GM12864 (cell line): ENCODE measurements at regions not wholly inside any gene's neighbourhood (a gene's known extent, or its start where the extent isn't known, plus 50 kb on each side); places are given as distances from the start of the nearest gene placed in this dataset.

ENCODE experiments used
- DNase-seq: peaks from one replicate; pipeline ENCODE4 v3.0.0-alpha.2; 2011; ENCODE audit warnings: low read depth
- H3K4me3 ChIP-seq: 2 replicates; pipeline ENCODE4 v1.5.1; 2011; ENCODE audit warnings: mild to moderate bottlenecking, low read depth, low read length, control low read depth
- CTCF ChIP-seq: IDR thresholded peaks from 2 replicates; pipeline ENCODE4 v1.5.1; 2011; ENCODE audit warnings: low read depth, mild to moderate bottlenecking, moderate library complexity, low read length, control low read depth, inconsistent platforms; ENCODE audit errors: missing control alignments

DNA sequence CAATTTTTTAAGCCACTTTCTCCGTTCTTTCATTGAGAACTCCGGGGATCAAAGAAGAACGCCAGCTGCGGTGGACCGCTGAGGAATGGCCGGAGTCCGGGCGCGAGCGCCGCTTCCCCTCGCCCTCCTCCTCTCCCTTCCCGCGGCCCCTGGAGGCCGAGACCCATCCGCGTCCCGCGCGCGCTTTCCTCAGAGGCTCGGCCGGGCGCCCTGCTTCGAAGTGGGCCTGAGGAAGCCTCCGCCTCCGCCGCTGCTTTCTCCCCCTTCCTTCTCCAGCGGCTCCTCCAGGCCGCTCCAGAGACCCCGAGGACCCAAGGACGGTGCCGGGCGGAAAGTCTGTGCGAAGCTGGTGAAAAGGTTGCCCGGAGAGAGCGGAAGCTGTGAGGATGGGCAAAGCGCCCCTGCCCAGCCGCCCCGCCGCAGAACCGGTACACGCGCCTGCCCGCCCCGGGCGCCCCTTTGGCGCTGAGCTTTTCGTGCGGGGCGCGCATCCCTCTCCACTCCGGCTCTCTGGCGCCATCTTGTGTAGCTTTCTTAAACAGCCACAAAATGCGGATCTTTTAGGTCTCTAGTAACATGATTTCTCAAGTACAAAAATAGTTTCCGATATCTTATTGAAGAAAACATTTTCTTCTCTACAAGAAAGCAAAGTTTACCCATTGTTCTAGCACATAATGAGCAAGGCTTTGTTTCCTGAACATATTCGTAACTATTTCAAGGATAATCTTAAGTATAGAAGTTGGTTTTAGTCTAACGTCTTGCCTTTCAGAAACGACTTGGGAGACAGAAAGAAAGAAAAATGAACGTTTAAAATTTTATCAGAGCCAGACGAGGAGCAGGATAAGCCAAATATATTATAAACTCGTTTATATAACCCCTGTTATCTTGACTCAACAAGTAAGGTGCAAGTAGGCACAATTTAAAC is 59.2 kb upstream of the FAM174B start:
- no peak for DNase-seq
- TF ChIP-seq CTCF: peak; percentile 77
- peak overlapping the region; percentile 50 for H3K4me3 ChIP-seq

- TF ChIP-seq CTCF: no peak
- no peak overlapping the region for H3K4me3 ChIP-seq
- DNase-seq: no peak
These were observed 60.2 kb upstream of the FAM174B start for GRCh38 chr15:92715758-92716157.

- no peak for TF ChIP-seq CTCF
- no peak for DNase-seq
- no peak overlapping the region for H3K4me3 ChIP-seq
These were observed 63.4 kb upstream of the FAM174B start for GRCh38 chr15:92719021-92719420.

GRCh38 chr15:92724144-92724543 is 68.6 kb upstream of the FAM174B start:
- no peak for TF ChIP-seq CTCF
- no peak for DNase-seq
- H3K4me3 ChIP-seq: no peak overlapping the region

GRCh38 chr15:92725171-92725570 is 69.6 kb upstream of the FAM174B start:
- H3K4me3 ChIP-seq: no peak overlapping the region
- DNase-seq: no peak
- TF ChIP-seq CTCF: no peak

DNA sequence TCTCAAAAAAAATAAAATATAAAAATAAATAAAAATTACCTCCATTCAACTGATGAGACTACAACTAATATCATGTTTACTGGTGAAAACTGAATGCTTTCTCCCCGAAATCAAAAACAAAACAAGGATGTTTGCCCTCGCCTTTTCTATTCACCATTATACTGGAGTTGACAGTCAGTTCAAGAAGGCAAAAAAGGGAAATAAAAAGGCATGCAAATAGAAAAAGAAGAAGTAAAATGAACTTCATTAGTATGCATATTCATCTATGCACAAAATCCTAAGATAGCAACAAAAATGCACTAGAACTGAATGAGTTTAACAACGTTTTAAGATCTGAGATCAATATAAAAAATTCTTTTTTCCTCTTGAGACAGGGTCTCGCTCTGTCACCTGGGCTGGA is 72.7 kb upstream of the FAM174B start:
- no peak for TF ChIP-seq CTCF
- DNase-seq: no peak
- H3K4me3 ChIP-seq: no peak overlapping the region
